HCT116 (cell line): ENCODE measurements at regions not wholly inside any gene's neighbourhood (a gene's known extent, or its start where the extent isn't known, plus 50 kb on each side); places are given as distances from the start of the nearest gene placed in this dataset.

Source experiments
- ATAC-seq: fragments of 200-7000 bp; cut with Tn5 transposase; 2 replicates; pipeline ENCODE4 v1.9.1; 2020; ENCODE audit warnings: mild to moderate bottlenecking, moderate library complexity
- BruUV-seq: library from RNA; stranded (reverse); fragments of 400-500 nt; replicated peaks from 2 replicates; lab custom pipeline; 2021; lab: Mats Ljungman, UMichigan
- CTCF ChIA-PET: fragments of 300-600 bp; sonication (Branson Sonifier 250); formaldehyde crosslinking; loops from one replicate; lab custom pipeline; 2021; ENCODE audit warnings: antibody characterized with exemption; lab: Charles Lee
- POLR2A ChIA-PET: fragments of 300-600, 350-600 bp; sonication (Branson Sonifier 250); formaldehyde crosslinking; loops from one replicate; lab custom pipeline; 2021; ENCODE audit warnings: antibody characterized with exemption; lab: Charles Lee
- RAD21 ChIA-PET, 2 experiments: fragments of 300-600 bp; sonication (Branson Sonifier 250); formaldehyde crosslinking; loops; one replicate each; lab custom pipeline; 2023; ENCODE audit warnings: low total read pairs in 2 of 2; ENCODE audit not compliant: uncharacterized antibody in 2 of 2, unreplicated experiment in 2 of 2, low non-redundant PET in 1 of 2; lab: Charles Lee
- DNase-seq: peaks from one replicate; pipeline ENCODE4 v3.0.0-alpha.2; 2010; ENCODE audit warnings: low read depth, low spot score
- H2AFZ ChIP-seq: fragments of 200-600 bp; shearing (Covaris generic), sonication (generic); 2 replicates; pipeline ENCODE4 v1.6.1; 2017; ENCODE audit warnings: low read depth, mixed run types, mixed read lengths, antibody characterized with exemption, low read length; ENCODE audit not compliant: poor library complexity, severe bottlenecking
- H3K27ac ChIP-seq: 2 replicates; pipeline ENCODE4 v1.5.1; 2012; ENCODE audit warnings: low read depth, low read length
- H3K27me3 ChIP-seq: fragments of 200-600 bp; sonication (generic); 2 replicates; pipeline ENCODE4 v1.6.1; 2016; ENCODE audit warnings: mixed run types, low read length, mixed read lengths; ENCODE audit not compliant: insufficient read depth
- H3K36me3 ChIP-seq, 2 experiments: fragments of 200-500 bp in 1 of 2; fragments of 200-600 bp in 1 of 2; sonication (Bioruptor generic) in 1 of 2; sonication (generic) in 1 of 2; 2 replicates each; pipeline versions ENCODE4 v1.5.1 to v1.6.1; 2014 to 2016; ENCODE audit warnings: low read length in 2 of 2, inconsistent platforms in 1 of 2, mixed read lengths in 1 of 2, mixed run types in 1 of 2; ENCODE audit not compliant: insufficient read depth in 2 of 2, control insufficient read depth in 1 of 2
- H3K4me1 ChIP-seq, 2 experiments: fragments of 200-600 bp in 1 of 2; sonication (generic) in 1 of 2; 2 replicates each; pipeline versions ENCODE4 v1.5.1 to v1.6.1; 2012 to 2017; ENCODE audit warnings: low read length in 2 of 2, inconsistent platforms in 1 of 2, mild to moderate bottlenecking in 1 of 2, mixed read lengths in 1 of 2, mixed run types in 1 of 2, moderate library complexity in 1 of 2; ENCODE audit not compliant: insufficient read depth in 2 of 2, control insufficient read depth in 1 of 2
- H3K4me2 ChIP-seq: fragments of 200-600 bp; sonication (generic); 2 replicates; pipeline ENCODE4 v1.6.1; 2017; ENCODE audit warnings: mixed run types, low read length, mixed read lengths
- H3K4me3 ChIP-seq, 2 experiments: fragments of 200-600 bp in 1 of 2; sonication (generic) in 1 of 2; replicated peaks in 1 of 2; 2 replicates each; pipeline ENCODE4 v1.5.1; 2011 to 2016; ENCODE audit warnings: low read length in 2 of 2, control low read depth in 1 of 2, low read depth in 1 of 2, mild to moderate bottlenecking in 1 of 2, mixed read lengths in 1 of 2, mixed run types in 1 of 2
- H3K79me2 ChIP-seq: fragments of 200-600 bp; sonication (generic); 2 replicates; pipeline ENCODE4 v1.6.1; 2017; ENCODE audit warnings: mild to moderate bottlenecking, mixed run types, low read length, moderate library complexity, mixed read lengths; ENCODE audit not compliant: insufficient read depth
- H3K9ac ChIP-seq: fragments of 200-600 bp; sonication (generic); 2 replicates; pipeline ENCODE4 v1.6.1; 2016; ENCODE audit warnings: low read length, mixed read lengths
- H3K9me2 ChIP-seq: fragments of 200-600 bp; sonication (generic), shearing (Covaris generic); 2 replicates; pipeline ENCODE4 v1.6.1; 2017; ENCODE audit warnings: mixed run types, mild to moderate bottlenecking, moderate library complexity; ENCODE audit not compliant: insufficient read depth
- H3K9me3 ChIP-seq, 2 experiments: fragments of 200-500 bp in 1 of 2; fragments of 200-600 bp in 1 of 2; sonication (Bioruptor generic) in 1 of 2; sonication (generic) in 1 of 2; 2 replicates each; pipeline ENCODE4 v1.6.1; 2014 to 2017; ENCODE audit warnings: low read length in 2 of 2, mixed read lengths in 2 of 2, inconsistent platforms in 1 of 2, low read depth in 1 of 2, mild to moderate bottlenecking in 1 of 2, mixed run types in 1 of 2, moderate library complexity in 1 of 2; ENCODE audit not compliant: control insufficient read depth in 1 of 2, insufficient read depth in 1 of 2
- H4K20me1 ChIP-seq: fragments of 200-600 bp; sonication (generic), shearing (Covaris generic); 2 replicates; pipeline ENCODE4 v1.6.1; 2017; ENCODE audit warnings: mixed run types, mild to moderate bottlenecking, moderate library complexity; ENCODE audit not compliant: insufficient read depth
- CBX3 ChIP-seq: IDR thresholded peaks from 2 replicates; pipeline ENCODE4 v1.6.1; 2012; ENCODE audit warnings: low read depth
- CEBPB ChIP-seq: IDR thresholded peaks from 2 replicates; pipeline ENCODE4 v1.6.1; 2012; ENCODE audit warnings: low read depth
- EGR1 ChIP-seq: IDR thresholded peaks from 2 replicates; pipeline ENCODE4 v1.6.1; 2012; ENCODE audit warnings: low read depth
- EZH2phosphoT487 ChIP-seq: fragments of 200-600 bp; IDR thresholded peaks from 2 replicates; pipeline ENCODE4 v1.6.1; 2018; ENCODE audit warnings: antibody characterized with exemption, borderline replicate concordance
- JUND ChIP-seq: IDR thresholded peaks from 2 replicates; pipeline ENCODE4 v1.6.1; 2012
- POLR2AphosphoS5 ChIP-seq: IDR thresholded peaks from 2 replicates; pipeline ENCODE4 v1.6.1; 2011; ENCODE audit warnings: mild to moderate bottlenecking, low read depth, low read length, moderate library complexity
- RAD21 ChIP-seq: IDR thresholded peaks from 2 replicates; pipeline ENCODE4 v1.6.1; 2012; ENCODE audit warnings: low read depth, mild to moderate bottlenecking
- SIN3A ChIP-seq: IDR thresholded peaks from 2 replicates; pipeline ENCODE4 v1.6.1; 2012; ENCODE audit warnings: low read depth
- SRF ChIP-seq: IDR thresholded peaks from 2 replicates; pipeline ENCODE4 v1.6.1; 2012; ENCODE audit warnings: low read depth
- YY1 ChIP-seq: IDR thresholded peaks from 2 replicates; pipeline ENCODE4 v1.6.1; 2011; ENCODE audit warnings: low read length, low read depth, moderate library complexity, mild to moderate bottlenecking; ENCODE audit not compliant: insufficient replicate concordance; ENCODE audit errors: extremely low read depth
- intact Hi-C: fragments of 100-400 bp; cut with micrococcal nuclease; formaldehyde crosslinking; loops from 2 replicates; pipeline ENCODE4 v1.10.0; 2022
- TF ChIP-seq, protein P1 (sequence below): IDR thresholded peaks from 2 replicates; pipeline ENCODE4 v1.6.1; 2011; ENCODE audit warnings: mild to moderate bottlenecking, low read length, moderate library complexity; ENCODE audit not compliant: insufficient replicate concordance; ENCODE audit errors: extremely low read depth
- TF ChIP-seq, protein P2 (sequence below): IDR thresholded peaks from 2 replicates; pipeline ENCODE4 v1.6.1; 2012
- TF ChIP-seq, protein P3 (sequence below): IDR thresholded peaks from 2 replicates; pipeline ENCODE4 v1.6.1; 2012

DNA sequence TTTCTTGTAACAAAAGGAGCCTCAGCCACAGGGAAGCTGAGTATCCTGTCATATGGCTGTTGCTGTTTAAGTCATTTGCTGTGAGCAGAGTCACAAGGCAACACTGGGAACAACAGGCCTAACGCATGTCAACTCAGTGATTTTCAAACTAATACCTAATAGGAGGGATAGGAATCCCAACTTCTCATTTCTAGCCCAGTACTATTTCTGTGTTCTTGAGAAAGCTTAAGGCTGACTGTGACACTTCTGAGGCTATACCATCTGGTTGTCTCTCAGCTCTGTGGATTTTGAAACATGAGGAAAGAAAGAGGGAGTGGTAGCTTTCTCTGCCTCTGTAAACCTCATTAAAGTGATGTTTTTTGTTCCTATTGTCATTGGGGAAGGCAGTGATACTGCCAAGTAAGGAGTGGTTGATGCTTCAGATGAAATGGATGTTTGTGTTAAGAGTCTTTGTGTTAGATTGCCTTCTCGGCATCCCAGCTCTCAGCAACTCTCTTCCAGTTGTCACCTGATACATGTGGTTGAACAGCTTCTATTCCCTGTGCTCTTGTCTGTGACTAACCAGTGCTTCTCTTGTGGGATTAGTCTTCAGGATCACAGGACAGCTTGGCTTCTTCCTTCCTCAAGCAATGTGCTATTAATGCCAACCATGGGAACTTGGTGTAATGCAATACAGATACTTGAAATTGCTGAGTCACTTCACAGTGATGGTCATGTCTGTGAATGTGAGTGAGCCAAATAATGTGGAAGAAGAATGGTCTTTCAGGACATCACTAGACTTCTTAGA lies 166.8 kb upstream of the IVNS1ABP start (continued):
- no peak for TF ChIP-seq SRF
- TF ChIP-seq EZH2phosphoT487 = no peak
- TF ChIP-seq CBX3 = no peak

DNA sequence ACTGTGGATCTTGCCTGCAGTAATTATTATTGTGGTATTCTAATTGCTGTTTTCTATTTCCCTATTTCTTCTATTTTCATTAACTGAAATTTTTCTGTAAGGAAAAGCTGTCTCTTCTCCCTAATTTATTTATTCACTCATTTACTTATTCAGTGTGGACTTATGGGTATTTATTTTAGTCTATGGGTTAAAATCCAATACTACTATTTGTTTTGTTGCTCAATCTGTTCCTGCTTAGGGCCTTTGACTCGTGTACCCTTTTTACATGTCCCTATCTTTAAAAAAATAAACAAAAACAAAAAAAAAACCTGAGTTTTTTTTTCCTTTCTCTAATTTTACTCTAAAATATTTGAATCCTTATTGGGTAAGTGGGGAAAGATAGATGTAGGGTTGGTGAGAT lies 166.2 kb upstream of the IVNS1ABP start:
- no peaks in the 10 kb centered on the region for H3K9me3 ChIP-seq
- intact Hi-C loops = no loop called here
- no peaks in the 10 kb centered on the region for H4K20me1 ChIP-seq
- H3K36me3 ChIP-seq = no peaks in the 10 kb centered on the region
- no peaks in the 10 kb centered on the region for H3K4me1 ChIP-seq
- BruUV-seq = no TSS peak
- CTCF ChIA-PET = no interaction called here
- H3K79me2 ChIP-seq = no peaks in the 10 kb centered on the region
- ATAC-seq = no peak
- no peak for DNase-seq
- no peak overlapping the region for H3K4me2 ChIP-seq
- no peak overlapping the region for H3K9ac ChIP-seq
- POLR2A ChIA-PET = no interaction called here
- TF ChIP-seq, protein P1, sequence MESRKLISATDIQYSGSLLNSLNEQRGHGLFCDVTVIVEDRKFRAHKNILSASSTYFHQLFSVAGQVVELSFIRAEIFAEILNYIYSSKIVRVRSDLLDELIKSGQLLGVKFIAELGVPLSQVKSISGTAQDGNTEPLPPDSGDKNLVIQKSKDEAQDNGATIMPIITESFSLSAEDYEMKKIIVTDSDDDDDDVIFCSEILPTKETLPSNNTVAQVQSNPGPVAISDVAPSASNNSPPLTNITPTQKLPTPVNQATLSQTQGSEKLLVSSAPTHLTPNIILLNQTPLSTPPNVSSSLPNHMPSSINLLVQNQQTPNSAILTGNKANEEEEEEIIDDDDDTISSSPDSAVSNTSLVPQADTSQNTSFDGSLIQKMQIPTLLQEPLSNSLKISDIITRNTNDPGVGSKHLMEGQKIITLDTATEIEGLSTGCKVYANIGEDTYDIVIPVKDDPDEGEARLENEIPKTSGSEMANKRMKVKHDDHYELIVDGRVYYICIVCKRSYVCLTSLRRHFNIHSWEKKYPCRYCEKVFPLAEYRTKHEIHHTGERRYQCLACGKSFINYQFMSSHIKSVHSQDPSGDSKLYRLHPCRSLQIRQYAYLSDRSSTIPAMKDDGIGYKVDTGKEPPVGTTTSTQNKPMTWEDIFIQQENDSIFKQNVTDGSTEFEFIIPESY = no peak
- TF ChIP-seq, all 23 proteins: peak for 0
- RAD21 ChIA-PET = no interaction called here
- H3K9me2 ChIP-seq = no peaks in the 10 kb centered on the region
- H2AFZ ChIP-seq = no peak overlapping the region
- no peaks in the 10 kb centered on the region for H3K27me3 ChIP-seq
- H3K4me3 ChIP-seq = no peak overlapping the region
- H3K27ac ChIP-seq = no peak overlapping the region

DNA sequence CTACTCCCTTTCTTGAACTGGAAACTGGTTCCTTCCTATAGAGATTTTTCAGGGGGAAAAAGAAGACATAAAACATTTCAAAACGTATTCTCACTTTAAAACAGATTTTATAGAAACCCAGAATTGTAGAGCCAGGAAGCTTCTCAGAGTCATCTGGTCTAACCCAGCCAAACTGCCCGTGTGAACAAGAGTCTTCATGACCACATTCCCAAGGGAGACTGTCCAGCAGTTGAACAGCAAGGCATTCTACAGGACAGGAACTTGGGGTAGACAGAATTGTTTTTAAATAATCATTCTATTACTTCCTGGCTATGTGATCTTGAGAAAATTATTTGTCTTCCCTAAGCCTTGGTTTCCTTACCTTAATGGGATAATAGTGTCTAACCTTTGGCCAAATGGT lies 163.5 kb upstream of the IVNS1ABP start:
- Histone ChIP-seq H3K4me1 (no peaks in the 10 kb centered on the region), H3K9me3 (no peaks in the 10 kb centered on the region), H3K27me3 (no peaks in the 10 kb centered on the region), H3K9me2 (no peaks in the 10 kb centered on the region), H3K4me3 (no peak overlapping the region), H3K36me3 (no peaks in the 10 kb centered on the region), H2AFZ (no peak overlapping the region), H3K9ac (no peak overlapping the region)
- intact Hi-C loops = no loop called here
- ChIA-PET RAD21 (no interaction called here), CTCF (no interaction called here), POLR2A (no interaction called here)
- DNase-seq (no peak), ATAC-seq (no peak)
- no TSS peak for BruUV-seq
- no peak for TF ChIP-seq CEBPB
- TF ChIP-seq, protein P2, sequence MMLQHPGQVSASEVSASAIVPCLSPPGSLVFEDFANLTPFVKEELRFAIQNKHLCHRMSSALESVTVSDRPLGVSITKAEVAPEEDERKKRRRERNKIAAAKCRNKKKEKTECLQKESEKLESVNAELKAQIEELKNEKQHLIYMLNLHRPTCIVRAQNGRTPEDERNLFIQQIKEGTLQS = no peak
- no peak for TF ChIP-seq EGR1
- TF ChIP-seq, protein P3, sequence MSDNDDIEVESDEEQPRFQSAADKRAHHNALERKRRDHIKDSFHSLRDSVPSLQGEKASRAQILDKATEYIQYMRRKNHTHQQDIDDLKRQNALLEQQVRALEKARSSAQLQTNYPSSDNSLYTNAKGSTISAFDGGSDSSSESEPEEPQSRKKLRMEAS = no peak
- TF ChIP-seq SIN3A = no peak
- TF ChIP-seq RAD21 = no peak
- no peak for TF ChIP-seq JUND
- no peak for TF ChIP-seq YY1
- no peak for TF ChIP-seq POLR2AphosphoS5
- TF ChIP-seq, all 23 proteins: peak for 0
- H4K20me1 ChIP-seq = no peaks in the 10 kb centered on the region
- H3K79me2 ChIP-seq = no peaks in the 10 kb centered on the region
- no peak overlapping the region for H3K27ac ChIP-seq
- H3K4me2 ChIP-seq = no peak overlapping the region
